ENCODE measurements at regions not wholly inside any gene's neighbourhood (a gene's known extent, or its start where the extent isn't known, plus 50 kb on each side); places are given as distances from the start of the nearest gene placed in this dataset.

DNA sequence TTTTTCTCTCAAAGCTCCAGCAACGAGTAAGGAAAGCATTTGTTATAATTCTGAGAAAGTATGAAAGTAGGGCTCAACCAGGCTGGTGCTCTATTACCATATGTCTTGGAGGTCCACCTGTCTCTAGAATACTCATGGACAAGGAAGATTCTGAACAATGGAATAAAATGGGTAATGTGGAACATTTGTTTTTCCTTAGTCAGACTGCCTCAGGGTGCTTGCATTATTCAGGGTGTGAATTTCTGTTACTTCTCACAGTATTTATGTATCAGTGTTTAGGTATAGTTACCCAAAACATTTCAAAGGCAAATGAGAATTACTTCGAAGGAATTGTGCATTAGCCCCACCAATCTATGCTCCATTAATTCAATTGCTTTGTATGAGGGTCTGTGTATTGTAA, 586.2 kb upstream of the CITED2 start:
- no peaks in the 10 kb centered on the region for H3K9me1 ChIP-seq (ENCODE audit: control insufficient read depth, insufficient read depth, low read length)
- ChIA-PET POLR2A (no interaction called here), CTCF (ENCODE audit: low intra/inter-chr PET ratio) (no interaction called here)
- DNase-seq (ENCODE audit: extremely low read depth in 1 of 4, low spot score in 3 of 4) (no peak), FAIRE-seq (no peak), ATAC-seq (no peak)
- H4K20me1 ChIP-seq (replicated peaks; ENCODE audit: control insufficient read depth, insufficient read depth, low read length), result no peaks in the 10 kb centered on the region
- no peak overlapping the region for H2AFZ ChIP-seq (ENCODE audit: low read depth, low read length)
- intact Hi-C loops (cut with micrococcal nuclease), result no loop called here
- H3K36me3 ChIP-seq (ENCODE audit: control insufficient read depth, insufficient read depth, low read length), result no peaks in the 10 kb centered on the region
- BruUV-seq (replicated peaks), result no TSS peak
- in situ Hi-C loops (cut with MboI), result no loop called here
- WGBS (ENCODE audit: insufficient coverage, low coverage, missing lambda C conversion rate), result 8% methylated on average over 2 of the region's 2 CpGs
- H3K4me2 ChIP-seq (ENCODE audit: insufficient read depth, low read length), result no peak overlapping the region
- no peaks in the 10 kb centered on the region for H3K27me3 ChIP-seq (ENCODE audit: control insufficient read depth in 2 of 2, insufficient read depth in 2 of 2, low read length in 2 of 2)
- no peak overlapping the region for H3K9ac ChIP-seq (ENCODE audit: insufficient read depth in 1 of 2, low read depth in 2 of 2, low read length in 2 of 2)
- no peaks in the 10 kb centered on the region for H3K79me2 ChIP-seq (ENCODE audit: control insufficient read depth, insufficient read depth, low read length)
- peaks cover 0 to 3% of the 10 kb centered on the region in 2 experiments; a peak in 1 of 5 replicates for H3K4me1 ChIP-seq (replicated peaks in 1 of 2; ENCODE audit: control insufficient read depth in 2 of 2, insufficient read depth in 2 of 2, low read length in 2 of 2)
- H3K27ac ChIP-seq (ENCODE audit: extremely low read depth, low read depth, low read length), result no peak overlapping the region
- H3K4me3 ChIP-seq, result no peak overlapping the region
- TF ChIP-seq ZNF407 (IDR thresholded peaks at IDR 0.05; ENCODE audit: low read depth) (no peak), NEUROD1 (IDR thresholded peaks at IDR 0.05; ENCODE audit: borderline replicate concordance, low read depth, low read length, partially characterized antibody) (no peak), ZNF282 (CRISPR knock-in tag; IDR thresholded peaks at IDR 0.05) (no peak), FOXA3 (CRISPR knock-in tag; conservative IDR thresholded peaks at IDR 0.05 in 1 of 2, IDR thresholded peaks at IDR 0.05 in 1 of 2) (no peak), XRCC3 (IDR thresholded peaks at IDR 0.05) (no peak), ZNF644 (tag; IDR thresholded peaks at IDR 0.05; ENCODE audit: low read depth) (no peak), RBFOX2 (IDR thresholded peaks at IDR 0.05; ENCODE audit: low read depth, low read length) (no peak), ARID3B (CRISPR knock-in tag; IDR thresholded peaks at IDR 0.05; ENCODE audit: borderline replicate concordance) (no peak)
- H3K9me3 ChIP-seq (replicated peaks; ENCODE audit: control insufficient read depth, insufficient read depth, low read depth, low read length), result no peaks in the 10 kb centered on the region

Data from K562 (cell line).